ENCODE measurements at regions not wholly inside any gene's neighbourhood (a gene's known extent, or its start where the extent isn't known, plus 50 kb on each side); places are given as distances from the start of the nearest gene placed in this dataset.

- intact Hi-C loops (cut with DNase I), result no loop called here
- Histone ChIP-seq H3K9me3 (no peaks in the 10 kb centered on the region), H3K27me3 (peaks cover 0 to 35% (median 0%) of the 10 kb centered on the region in 4 donors), H3K4me3 (no peak overlapping the region), H3K4me1 (no peaks in the 10 kb centered on the region), H3K36me3 (no peaks in the 10 kb centered on the region), H3K27ac (no peak overlapping the region)
- DNase-seq, result no peak
- TF ChIP-seq CTCF (IDR thresholded peaks at IDR 0.05), result no peak
- no peak for TF ChIP-seq POLR2A (IDR thresholded peaks at IDR 0.05)
- 79 to 90% methylated on average over 12 to 24 of the region's 25 CpGs for WGBS, 2 donors
These were observed 199.2 kb downstream of the TEX29 start for GRCh38 chr13:111519490-111520170.

- intact Hi-C loops (cut with DNase I), result no loop called here
- Histone ChIP-seq H3K27me3 (peaks cover 0 to 21% (median 0%) of the 10 kb centered on the region in 4 donors), H3K4me3 (no peak overlapping the region), H3K36me3 (no peaks in the 10 kb centered on the region), H3K4me1 (no peaks in the 10 kb centered on the region), H3K9me3 (no peaks in the 10 kb centered on the region), H3K27ac (no peak overlapping the region)
- no peak for DNase-seq
- 71 to 80% methylated on average over 2 of the region's 10 CpGs for WGBS, 2 donors
- TF ChIP-seq CTCF (IDR thresholded peaks at IDR 0.05) (no peak), POLR2A (IDR thresholded peaks at IDR 0.05) (no peak)
These were observed 200.6 kb downstream of the TEX29 start for GRCh38 chr13:111521030-111521429.

- H3K9me3 ChIP-seq, result no peaks in the 10 kb centered on the region
- no peak overlapping the region for H3K4me3 ChIP-seq
- 72 to 75% methylated on average over 11 to 12 of the region's 12 CpGs for WGBS, 2 donors
- TF ChIP-seq CTCF (IDR thresholded peaks at IDR 0.05) (no peak), POLR2A (IDR thresholded peaks at IDR 0.05) (no peak)
- intact Hi-C loops (cut with DNase I), result no loop called here
- H3K4me1 ChIP-seq, result no peaks in the 10 kb centered on the region
- no peak for DNase-seq
- peaks cover 0 to 16% (median 0%) of the 10 kb centered on the region in 4 donors for H3K27me3 ChIP-seq
- no peak overlapping the region for H3K27ac ChIP-seq
- no peaks in the 10 kb centered on the region for H3K36me3 ChIP-seq
These were observed 201.3 kb downstream of the TEX29 start for GRCh38 chr13:111521691-111522229.

GRCh38 chr13:111525320-111526118, 205.1 kb downstream of the TEX29 start:
- peaks cover 0 to 23% (median 0%) of the 10 kb centered on the region in 4 donors for H3K27me3 ChIP-seq
- intact Hi-C loops (cut with DNase I), result no loop called here
- H3K27ac ChIP-seq, result no peak overlapping the region
- 57 to 68% methylated on average over 3 of the region's 3 CpGs for WGBS, 2 donors
- no peak overlapping the region for H3K4me3 ChIP-seq
- TF ChIP-seq POLR2A (IDR thresholded peaks at IDR 0.05), result no peak
- no peak for TF ChIP-seq CTCF (IDR thresholded peaks at IDR 0.05)
- no peaks in the 10 kb centered on the region for H3K9me3 ChIP-seq
- H3K4me1 ChIP-seq, result no peaks in the 10 kb centered on the region
- H3K36me3 ChIP-seq, result no peaks in the 10 kb centered on the region
- DNase-seq, result no peak

- Histone ChIP-seq H3K27me3 (peaks cover 0 to 30% (median 0%) of the 10 kb centered on the region in 4 donors), H3K36me3 (no peaks in the 10 kb centered on the region), H3K4me1 (no peaks in the 10 kb centered on the region), H3K4me3 (no peak overlapping the region), H3K27ac (no peak overlapping the region), H3K9me3 (no peaks in the 10 kb centered on the region)
- DNase-seq, result no peak
- intact Hi-C loops (cut with DNase I), result no loop called here
- WGBS, 2 donors, result 33 to 41% methylated on average over 7 of the region's 7 CpGs
- TF ChIP-seq CTCF (IDR thresholded peaks at IDR 0.05) (no peak), POLR2A (IDR thresholded peaks at IDR 0.05) (no peak)
These were observed 206.5 kb downstream of the TEX29 start for GRCh38 chr13:111526922-111527321.
